HG03432 (cell line): ENCODE measurements at regions not wholly inside any gene's neighbourhood (a gene's known extent, or its start where the extent isn't known, plus 50 kb on each side); places are given as distances from the start of the nearest gene placed in this dataset.

ENCODE experiments used
- ATAC-seq: cut with Tn5 transposase; IDR thresholded peaks from one replicate; pipeline ENCODE4 v1.9.1; 2021; ENCODE audit warnings: mild to moderate bottlenecking, moderate library complexity; ENCODE audit not compliant: unreplicated experiment

- no peak for ATAC-seq
Measured at GRCh38 chr17:79541056-79541850, 69.6 kb downstream of the RBFOX3 start.

GRCh38 chr17:79539944-79540705 lies 70.7 kb downstream of the RBFOX3 start:
- ATAC-seq = no peak

- no peak for ATAC-seq
Measured at GRCh38 chr17:79538291-79538690, 72.6 kb downstream of the RBFOX3 start.

GRCh38 chr17:79537686-79538085 lies 73.2 kb downstream of the RBFOX3 start:
- ATAC-seq = no peak

GRCh38 chr17:79537061-79537460 lies 73.8 kb downstream of the RBFOX3 start:
- ATAC-seq = no peak

- no peak for ATAC-seq
Measured at GRCh38 chr17:79536212-79536840, 74.5 kb downstream of the RBFOX3 start.

- ATAC-seq = no peak
Measured at GRCh38 chr17:79535728-79536025, 75.2 kb downstream of the RBFOX3 start.

GRCh38 chr17:79534851-79535727 lies 75.8 kb downstream of the RBFOX3 start:
- ATAC-seq = no peak

GRCh38 chr17:79534111-79534510 lies 76.7 kb downstream of the RBFOX3 start:
- no peak for ATAC-seq

- ATAC-seq = no peak
Measured at GRCh38 chr17:79533116-79533515, 77.7 kb downstream of the RBFOX3 start.

- no peak for ATAC-seq
Measured at GRCh38 chr17:79532107-79532790, 78.6 kb downstream of the RBFOX3 start.

- no peak for ATAC-seq
Measured at GRCh38 chr17:79531191-79532095, 79.4 kb downstream of the RBFOX3 start.

- no peak for ATAC-seq
Measured at GRCh38 chr17:79530361-79531105, 80.3 kb downstream of the RBFOX3 start.

GRCh38 chr17:79529661-79530081 lies 81.2 kb downstream of the RBFOX3 start:
- no peak for ATAC-seq

- ATAC-seq = no peak
Measured at GRCh38 chr17:79528592-79529125, 82.2 kb downstream of the RBFOX3 start.

- no peak for ATAC-seq
Measured at GRCh38 chr17:79527306-79527705, 83.5 kb downstream of the RBFOX3 start.

- ATAC-seq = no peak
Measured at GRCh38 chr17:79525793-79526677, 84.8 kb downstream of the RBFOX3 start.
